Coronary artery (tissue), 2 donors: ENCODE measurements at regions not wholly inside any gene's neighbourhood (a gene's known extent, or its start where the extent isn't known, plus 50 kb on each side); places are given as distances from the start of the nearest gene placed in this dataset.

Experiments used
- DNase-seq: peaks from one replicate; pipeline ENCODE4 v3.0.0-alpha.2; 2017; ENCODE audit warnings: low spot score
- H3K27ac ChIP-seq, 2 donors: fragments of 200-600 bp; sonication (generic); one replicate each; pipeline ENCODE4 v1.5.1; 2016 to 2019
- H3K4me3 ChIP-seq: fragments of 200-600 bp; sonication (generic); 2 replicates; pipeline ENCODE4 v1.5.1; 2016; ENCODE audit warnings: mild to moderate bottlenecking, moderate library complexity
- CTCF ChIP-seq: fragments of 200-600 bp; sonication (generic); IDR thresholded peaks from one replicate; pipeline ENCODE4 v1.5.1; 2019; ENCODE audit warnings: antibody characterized with exemption

- H3K4me3 ChIP-seq: peak overlapping the region; percentile 89
- TF ChIP-seq CTCF: no peak
- DNase-seq: no peak
- peak overlapping the region; percentile 4 to 80 for H3K27ac ChIP-seq
Observed at GRCh38 chr1:65526049-65526556, 105.6 kb downstream of the LEPR start.

DNA sequence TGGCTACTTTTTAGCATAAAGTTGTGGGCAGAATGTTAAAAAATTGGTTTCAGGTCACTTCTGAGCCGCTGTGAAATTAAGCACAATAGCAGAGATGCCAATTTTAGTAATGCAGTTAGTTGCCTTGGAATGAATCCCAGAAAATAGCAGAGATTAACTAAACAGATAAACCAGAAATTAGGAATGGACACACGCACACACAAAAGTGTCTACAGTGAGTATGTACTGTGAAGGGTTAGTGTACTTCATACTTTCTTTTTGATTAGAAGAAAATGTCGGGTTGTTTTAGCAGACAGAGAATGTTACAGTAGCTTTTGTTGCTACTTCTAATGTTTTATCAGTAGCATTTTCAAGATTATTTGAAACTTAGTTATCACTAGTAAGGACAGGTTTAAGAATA lies 106.7 kb downstream of the LEPR start:
- H3K27ac ChIP-seq: peak overlapping the region; percentile 4 to 40
- peak overlapping the region; percentile 89 for H3K4me3 ChIP-seq
- TF ChIP-seq CTCF: no peak
- DNase-seq: no peak

DNA sequence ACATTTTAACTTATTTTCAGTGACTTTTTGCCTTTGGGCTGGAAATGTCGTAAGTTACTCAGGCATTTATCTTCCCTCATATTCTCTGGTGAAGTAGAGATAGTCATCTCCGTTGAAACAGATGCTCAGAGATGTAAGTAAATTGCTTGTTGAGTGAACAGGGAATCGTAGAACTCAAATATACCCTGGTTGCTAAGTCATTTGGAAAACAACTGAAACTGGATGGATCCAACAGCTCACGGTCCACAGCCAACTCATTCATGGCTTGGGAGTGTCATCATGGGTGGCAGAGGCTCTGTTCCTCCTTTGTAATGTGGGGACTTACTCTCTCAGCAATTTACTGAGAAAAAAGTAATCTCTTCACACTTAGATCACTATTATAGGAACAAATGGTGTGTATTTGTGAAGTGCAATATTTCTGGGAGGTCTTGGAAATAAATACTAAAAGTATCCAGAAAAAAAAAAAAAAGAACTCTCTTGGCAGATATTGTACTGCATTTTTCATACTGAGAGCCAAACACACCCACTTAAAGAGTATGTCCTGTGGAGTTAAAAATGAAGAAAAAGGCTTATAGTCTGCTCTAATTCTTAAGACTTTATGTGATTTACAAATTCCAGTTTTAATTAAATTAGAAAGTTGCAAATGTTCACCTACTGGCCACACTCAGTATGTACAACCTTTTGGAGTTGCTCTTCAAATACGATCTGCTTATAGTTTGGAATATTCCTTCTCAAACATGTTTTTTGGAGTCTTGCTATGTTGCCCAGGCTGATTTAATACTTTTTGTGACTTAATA lies 107.4 kb downstream of the LEPR start:
- no peak for TF ChIP-seq CTCF
- Histone ChIP-seq H3K4me3 (peak overlapping the region; percentile 89), H3K27ac (peak overlapping the region; percentile 4 to 40)
- no peak for DNase-seq

GRCh38 chr1:65531972-65532570 lies 111.6 kb downstream of the LEPR start:
- Histone ChIP-seq H3K27ac (no peak overlapping the region), H3K4me3 (no peak overlapping the region)
- no peak for DNase-seq
- TF ChIP-seq CTCF: no peak

DNA sequence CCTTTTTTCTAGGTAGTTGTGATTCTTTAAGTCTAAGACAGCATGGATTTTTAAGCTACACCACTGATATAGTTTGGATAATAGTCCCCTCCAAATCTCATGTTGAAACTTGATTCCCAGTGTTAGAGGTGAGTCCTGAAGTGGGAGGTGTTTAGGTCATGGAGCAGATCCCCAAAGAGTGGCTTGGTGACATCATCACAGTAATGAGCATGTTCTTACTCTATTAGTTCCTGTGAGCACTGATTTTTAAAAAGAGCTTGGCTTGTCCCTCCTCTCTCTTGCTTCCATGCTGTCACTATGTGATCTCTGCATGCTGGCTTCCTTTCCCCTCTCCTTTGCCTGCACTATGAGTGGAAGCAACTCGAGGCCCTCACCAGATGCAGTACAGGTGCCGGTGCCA lies 115.5 kb downstream of the LEPR start:
- no peak for DNase-seq
- TF ChIP-seq CTCF: no peak
- Histone ChIP-seq H3K27ac (no peak overlapping the region), H3K4me3 (no peak overlapping the region)

- Histone ChIP-seq H3K4me3 (no peak overlapping the region), H3K27ac (no peak overlapping the region)
- no peak for DNase-seq
- no peak for TF ChIP-seq CTCF
Observed at GRCh38 chr1:65538086-65538485, 117.6 kb downstream of the LEPR start.

- Histone ChIP-seq H3K27ac (no peak overlapping the region), H3K4me3 (no peak overlapping the region)
- DNase-seq: no peak
- TF ChIP-seq CTCF: no peak
Observed at GRCh38 chr1:65538664-65539063, 118.2 kb downstream of the LEPR start.
